PC-3 (cell line): ENCODE measurements at regions not wholly inside any gene's neighbourhood (a gene's known extent, or its start where the extent isn't known, plus 50 kb on each side); places are given as distances from the start of the nearest gene placed in this dataset.

Experiments used
- CTCF ChIP-seq: fragments of 300-600 bp; sonication (generic); conservative IDR thresholded peaks from 2 replicates; pipeline ENCODE4 v1.5.1; 2017; ENCODE audit warnings: antibody characterized with exemption, low read depth, mild to moderate bottlenecking, low read length
- EZH2 ChIP-seq: fragments of 300-600 bp; sonication (generic); IDR thresholded peaks from one replicate; pipeline ENCODE4 v1.6.1; 2017; ENCODE audit warnings: antibody characterized with exemption, mild to moderate bottlenecking, low read length; ENCODE audit not compliant: unreplicated experiment
- EZH2phosphoT487 ChIP-seq: fragments of 300-600 bp; sonication (generic); IDR thresholded peaks from 2 replicates; pipeline ENCODE4 v1.6.1; 2018; ENCODE audit warnings: mild to moderate bottlenecking, antibody characterized with exemption, low read length, borderline replicate concordance

- TF ChIP-seq CTCF, result no peak
- TF ChIP-seq EZH2, result no peak
- TF ChIP-seq EZH2phosphoT487, result no peak
Observed at GRCh38 chr3:145637105-145637504, 523.9 kb downstream of the PLOD2 start.
